SK-N-SH (cell line): ENCODE measurements at regions not wholly inside any gene's neighbourhood (a gene's known extent, or its start where the extent isn't known, plus 50 kb on each side); places are given as distances from the start of the nearest gene placed in this dataset.

Source experiments
- CTCF ChIA-PET: fragments of 300-600, 350-600 bp; formaldehyde crosslinking; extraction: SDS; loops from one replicate; lab custom pipeline; 2021; lab: Yijun Ruan, JAX
- POLR2A ChIA-PET: fragments of 350-600 bp; sonication (Branson Sonifier 250); formaldehyde crosslinking; extraction: SDS; loops from one replicate; lab custom pipeline; 2020; ENCODE audit warnings: antibody characterized with exemption, inconsistent platforms; lab: Yijun Ruan, JAX
- DNase-seq: peaks from one replicate; pipeline ENCODE4 v3.0.0; 2012
- H2AFZ ChIP-seq: fragments of 200-600 bp; sonication (generic); 2 replicates; pipeline ENCODE4 v1.8.1; 2016; ENCODE audit warnings: antibody characterized with exemption, mild to moderate bottlenecking, low read depth
- H3F3A ChIP-seq: fragments of 200-600 bp; sonication (generic); replicated peaks from 2 replicates; pipeline ENCODE3; 2016; ENCODE audit warnings: antibody characterized with exemption, mild to moderate bottlenecking; ENCODE audit not compliant: insufficient read depth
- H3K27ac ChIP-seq, 2 experiments: fragments of 200-500 bp in 1 of 2; fragments of 200-600 bp in 1 of 2; sonication (Bioruptor generic) in 1 of 2; sonication (generic), shearing (Covaris generic) in 1 of 2; 2 replicates each; pipeline versions ENCODE4 v1.5.1 to v1.6.1; 2014 to 2016; ENCODE audit warnings: low read depth in 2 of 2, inconsistent platforms in 1 of 2, low read length in 1 of 2, mild to moderate bottlenecking in 1 of 2, mixed read lengths in 1 of 2
- H3K27me3 ChIP-seq: fragments of 200-600 bp; sonication (generic), shearing (Covaris generic); 2 replicates; pipeline ENCODE4 v1.6.1; 2016; ENCODE audit warnings: mixed run types; ENCODE audit not compliant: insufficient read depth
- H3K36me3 ChIP-seq, 2 experiments: fragments of 200-500 bp in 1 of 2; fragments of 200-600 bp in 1 of 2; sonication (Bioruptor generic) in 1 of 2; sonication (generic) in 1 of 2; replicated peaks in 1 of 2; 2 replicates each; pipeline versions ENCODE3 to v1.5.1; 2014 to 2016; ENCODE audit warnings: low read length in 1 of 2, mild to moderate bottlenecking in 1 of 2; ENCODE audit not compliant: insufficient read depth in 2 of 2, control insufficient read depth in 1 of 2
- H3K4me1 ChIP-seq, 2 experiments: fragments of 200-500 bp in 1 of 2; fragments of 200-600 bp in 1 of 2; sonication (Bioruptor generic) in 1 of 2; sonication (generic), shearing (Covaris generic) in 1 of 2; 2 replicates each; pipeline versions ENCODE4 v1.5.1 to v1.6.1; 2014 to 2016; ENCODE audit warnings: low read depth in 1 of 2, low read length in 1 of 2, mixed run types in 1 of 2; ENCODE audit not compliant: insufficient read depth in 2 of 2, control insufficient read depth in 1 of 2
- H3K4me2 ChIP-seq: fragments of 200-600 bp; sonication (generic), shearing (Covaris generic); 2 replicates; pipeline ENCODE4 v1.6.1; 2017; ENCODE audit warnings: mixed run types
- H3K4me3 ChIP-seq, 2 experiments: fragments of 200-500 bp in 1 of 2; fragments of 200-600 bp in 1 of 2; sonication (Bioruptor generic) in 1 of 2; sonication (generic), shearing (Covaris generic) in 1 of 2; 2 replicates each; pipeline versions ENCODE4 v1.5.1 to v1.8.1; 2014 to 2016; ENCODE audit warnings: low read depth in 2 of 2, inconsistent platforms in 1 of 2, low read length in 1 of 2, mild to moderate bottlenecking in 1 of 2, mixed read lengths in 1 of 2, moderate library complexity in 1 of 2
- H3K79me2 ChIP-seq: fragments of 200-600 bp; sonication (generic); 2 replicates; pipeline ENCODE4 v1.8.1; 2017; ENCODE audit warnings: mild to moderate bottlenecking; ENCODE audit not compliant: insufficient read depth
- H3K9ac ChIP-seq: fragments of 200-600 bp; sonication (generic); 2 replicates; pipeline ENCODE4 v1.6.1; 2017; ENCODE audit warnings: mixed run types
- H3K9me2 ChIP-seq: fragments of 200-600 bp; sonication (generic); 2 replicates; pipeline ENCODE4 v1.6.1; 2017; ENCODE audit warnings: mixed run types
- H3K9me3 ChIP-seq: fragments of 200-600 bp; sonication (generic); 2 replicates; pipeline ENCODE4 v1.6.1; 2017; ENCODE audit warnings: mixed run types, mild to moderate bottlenecking, moderate library complexity
- H4K20me1 ChIP-seq: fragments of 200-600 bp; sonication (generic); 2 replicates; pipeline ENCODE4 v1.6.1; 2017; ENCODE audit warnings: mild to moderate bottlenecking, mixed run types; ENCODE audit not compliant: insufficient read depth
- CHD2 ChIP-seq: fragments of 150-350 bp; IDR thresholded peaks from 2 replicates; pipeline ENCODE4 v1.6.1; 2018; ENCODE audit warnings: low read length; ENCODE audit not compliant: partially characterized antibody
- ELF1 ChIP-seq: IDR thresholded peaks from 2 replicates; pipeline ENCODE4 v1.4.0; 2012
- EZH2phosphoT487 ChIP-seq: fragments of 200-600 bp; sonication (generic); IDR thresholded peaks from 2 replicates; pipeline ENCODE4 v1.6.1; 2017; ENCODE audit warnings: low read depth, mixed run types, mild to moderate bottlenecking, antibody characterized with exemption, moderate library complexity, borderline replicate concordance
- FOSL2 ChIP-seq: IDR thresholded peaks from 2 replicates; pipeline ENCODE4 v1.4.0; 2012; ENCODE audit warnings: low read depth, mild to moderate bottlenecking, moderate library complexity, borderline replicate concordance
- GATA2 ChIP-seq: sonication (generic); formaldehyde crosslinking; IDR thresholded peaks from 2 replicates; pipeline ENCODE4 v1.5.0; 2020; ENCODE audit warnings: mild to moderate bottlenecking, missing genetic modification reagents
- RAD21 ChIP-seq: IDR thresholded peaks from 2 replicates; pipeline ENCODE4 v1.6.1; 2012; ENCODE audit warnings: mild to moderate bottlenecking, low read length
- RFX5 ChIP-seq: IDR thresholded peaks from 2 replicates; pipeline ENCODE4 v1.6.1; 2012; ENCODE audit warnings: mild to moderate bottlenecking, improper control_type of control experiment, low read length
- WGBS: methylation state at CpG from one replicate; pipeline ENCODE4 v1.1.6; 2017; ENCODE audit warnings: low lambda C conversion rate; 5-methylcytosine and 5-hydroxymethylcytosine counted together
- TF ChIP-seq, protein P1 (sequence below): fragments of 200-600 bp; sonication (generic); IDR thresholded peaks from 2 replicates; pipeline ENCODE4 v1.6.1; 2017; ENCODE audit warnings: antibody characterized with exemption, mild to moderate bottlenecking, moderate library complexity
- TF ChIP-seq, protein P2 (sequence below): fragments of 150-350 bp; IDR thresholded peaks from 2 replicates; pipeline ENCODE4 v1.6.1; 2016; ENCODE audit warnings: mild to moderate bottlenecking, low read depth, low read length

DNA sequence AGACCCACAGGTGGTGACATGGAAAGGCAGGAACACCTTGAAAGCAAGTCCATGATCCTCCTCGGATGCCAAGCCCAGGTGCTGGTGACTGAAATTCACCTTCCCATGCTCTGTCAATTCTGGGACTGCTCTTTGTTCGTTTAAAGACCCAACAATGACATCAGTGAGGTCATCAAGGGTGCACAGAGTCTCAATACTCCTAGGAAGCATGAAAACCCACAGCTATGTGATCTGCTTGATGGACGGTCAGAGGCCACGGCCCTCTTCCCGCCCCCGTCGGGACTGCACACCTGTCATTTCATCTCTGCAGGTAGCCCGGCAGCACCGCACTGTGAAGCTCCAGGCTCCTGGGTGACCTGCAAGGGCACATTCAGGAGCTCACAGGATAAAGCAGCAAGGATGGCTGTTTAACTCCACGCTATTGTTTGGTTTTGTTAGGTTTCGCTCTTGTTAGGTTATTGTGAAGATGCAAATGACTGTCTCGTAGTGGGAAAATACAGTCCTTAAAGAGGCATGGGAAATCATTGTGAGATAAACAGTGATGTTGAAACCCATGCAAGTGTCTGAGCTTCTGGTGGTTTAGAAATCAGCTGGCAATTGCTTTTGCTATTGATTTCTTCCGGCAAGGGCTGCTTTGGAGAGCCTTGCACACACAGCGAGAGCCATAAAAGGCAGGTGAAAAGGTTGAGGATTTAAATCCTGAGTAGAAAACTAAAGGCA, 124.8 kb upstream of the AJAP1 start:
- H3K4me3 ChIP-seq: no peak overlapping the region
- H3F3A ChIP-seq: no peaks in the 10 kb centered on the region
- no peaks in the 10 kb centered on the region for H3K9me3 ChIP-seq
- H2AFZ ChIP-seq: no peak overlapping the region
- no peak overlapping the region for H3K4me2 ChIP-seq
- H3K9ac ChIP-seq: no peak overlapping the region
- no peak overlapping the region for H3K27ac ChIP-seq
- 32% methylated on average over 10 of the region's 14 CpGs for WGBS
- no peaks in the 10 kb centered on the region for H4K20me1 ChIP-seq
- POLR2A ChIA-PET: no interaction called here
- no peaks in the 10 kb centered on the region for H3K4me1 ChIP-seq
- CTCF ChIA-PET: interaction anchor here (0.9 kb wide), 1 partner anchor 11 kb away, joined by 6 read pairs; no protein-coding TSS in a partner anchor
- H3K27me3 ChIP-seq: no peaks in the 10 kb centered on the region
- no peaks in the 10 kb centered on the region for H3K79me2 ChIP-seq
- no peaks in the 10 kb centered on the region for H3K9me2 ChIP-seq
- no peaks in the 10 kb centered on the region for H3K36me3 ChIP-seq
- DNase-seq: no peak
- TF ChIP-seq EZH2phosphoT487: no peak
- TF ChIP-seq, all 33 proteins: peak for 0

DNA sequence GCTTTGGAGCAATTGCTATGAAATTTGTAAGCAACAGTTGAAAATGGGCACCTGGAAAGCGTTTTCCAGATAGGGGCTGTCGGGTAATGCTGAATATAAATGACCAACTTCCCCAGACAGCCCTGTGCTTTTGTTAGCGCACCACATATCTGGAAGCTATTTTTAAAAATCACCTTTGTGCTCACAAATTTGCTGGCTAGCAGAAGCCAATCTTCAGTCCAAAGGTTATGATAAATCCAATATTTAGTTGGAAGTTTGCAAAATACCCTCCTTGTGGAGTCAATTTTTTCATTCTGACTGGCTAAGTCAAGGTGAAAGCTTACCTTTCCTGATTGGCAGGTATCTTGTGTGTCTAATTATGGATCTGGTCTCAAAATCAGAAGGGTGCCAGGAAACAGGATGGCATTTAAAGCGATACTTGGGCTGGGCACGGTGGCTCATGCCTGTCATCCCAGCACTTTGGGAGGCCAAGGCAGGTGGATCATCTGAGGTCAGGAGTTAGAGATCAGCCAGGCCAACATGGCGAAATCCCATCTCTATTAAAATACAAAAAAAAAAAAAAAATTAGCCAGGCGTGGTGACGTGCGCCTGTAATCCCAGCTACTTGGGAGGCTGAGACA, 124.1 kb upstream of the AJAP1 start:
- no peak overlapping the region for H3K4me2 ChIP-seq
- H3K4me3 ChIP-seq: no peak overlapping the region
- no peaks in the 10 kb centered on the region for H3F3A ChIP-seq
- no peaks in the 10 kb centered on the region for H4K20me1 ChIP-seq
- 54% methylated on average over 9 of the region's 9 CpGs for WGBS
- no peaks in the 10 kb centered on the region for H3K9me3 ChIP-seq
- no peak for DNase-seq
- no peak overlapping the region for H3K9ac ChIP-seq
- no peaks in the 10 kb centered on the region for H3K4me1 ChIP-seq
- H3K27ac ChIP-seq: no peak overlapping the region
- ChIA-PET CTCF (interaction anchor here (0.9 kb wide), 1 partner anchor 11 kb away, joined by 6 read pairs; no protein-coding TSS in a partner anchor), POLR2A (interaction anchor here (0.6 kb wide), 1 partner anchor 809 kb away, joined by 4 read pairs; no protein-coding TSS in a partner anchor)
- TF ChIP-seq CHD2 (no peak), RFX5 (no peak), ELF1 (no peak), EZH2phosphoT487 (no peak), FOSL2 (no peak), RAD21 (no peak), GATA2 (CRISPR knock-in tag) (no peak)
- TF ChIP-seq, protein P1, sequence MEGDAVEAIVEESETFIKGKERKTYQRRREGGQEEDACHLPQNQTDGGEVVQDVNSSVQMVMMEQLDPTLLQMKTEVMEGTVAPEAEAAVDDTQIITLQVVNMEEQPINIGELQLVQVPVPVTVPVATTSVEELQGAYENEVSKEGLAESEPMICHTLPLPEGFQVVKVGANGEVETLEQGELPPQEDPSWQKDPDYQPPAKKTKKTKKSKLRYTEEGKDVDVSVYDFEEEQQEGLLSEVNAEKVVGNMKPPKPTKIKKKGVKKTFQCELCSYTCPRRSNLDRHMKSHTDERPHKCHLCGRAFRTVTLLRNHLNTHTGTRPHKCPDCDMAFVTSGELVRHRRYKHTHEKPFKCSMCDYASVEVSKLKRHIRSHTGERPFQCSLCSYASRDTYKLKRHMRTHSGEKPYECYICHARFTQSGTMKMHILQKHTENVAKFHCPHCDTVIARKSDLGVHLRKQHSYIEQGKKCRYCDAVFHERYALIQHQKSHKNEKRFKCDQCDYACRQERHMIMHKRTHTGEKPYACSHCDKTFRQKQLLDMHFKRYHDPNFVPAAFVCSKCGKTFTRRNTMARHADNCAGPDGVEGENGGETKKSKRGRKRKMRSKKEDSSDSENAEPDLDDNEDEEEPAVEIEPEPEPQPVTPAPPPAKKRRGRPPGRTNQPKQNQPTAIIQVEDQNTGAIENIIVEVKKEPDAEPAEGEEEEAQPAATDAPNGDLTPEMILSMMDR: no peak
- TF ChIP-seq, protein P2, sequence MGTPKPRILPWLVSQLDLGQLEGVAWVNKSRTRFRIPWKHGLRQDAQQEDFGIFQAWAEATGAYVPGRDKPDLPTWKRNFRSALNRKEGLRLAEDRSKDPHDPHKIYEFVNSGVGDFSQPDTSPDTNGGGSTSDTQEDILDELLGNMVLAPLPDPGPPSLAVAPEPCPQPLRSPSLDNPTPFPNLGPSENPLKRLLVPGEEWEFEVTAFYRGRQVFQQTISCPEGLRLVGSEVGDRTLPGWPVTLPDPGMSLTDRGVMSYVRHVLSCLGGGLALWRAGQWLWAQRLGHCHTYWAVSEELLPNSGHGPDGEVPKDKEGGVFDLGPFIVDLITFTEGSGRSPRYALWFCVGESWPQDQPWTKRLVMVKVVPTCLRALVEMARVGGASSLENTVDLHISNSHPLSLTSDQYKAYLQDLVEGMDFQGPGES: no peak
- H3K79me2 ChIP-seq: no peaks in the 10 kb centered on the region
- H3K27me3 ChIP-seq: no peaks in the 10 kb centered on the region
- H3K36me3 ChIP-seq: no peaks in the 10 kb centered on the region
- no peaks in the 10 kb centered on the region for H3K9me2 ChIP-seq
- no peak overlapping the region for H2AFZ ChIP-seq
